ENCODE measurements at regions not wholly inside any gene's neighbourhood (a gene's known extent, or its start where the extent isn't known, plus 50 kb on each side); places are given as distances from the start of the nearest gene placed in this dataset.

- TF ChIP-seq CTCF (optimal IDR thresholded peaks at IDR 0.05 in 1 of 3, IDR thresholded peaks at IDR 0.05 in 1 of 3, conservative IDR thresholded peaks at IDR 0.05 in 1 of 3; ENCODE audit: extremely low read depth in 1 of 3, insufficient read depth in 2 of 3, low read length in 3 of 3) (no peak), EZH2 (IDR thresholded peaks at IDR 0.05; ENCODE audit: low read length) (no peak)
These were observed 111.6 kb downstream of the ZNF608 start for GRCh38 chr5:124634741-124635323.

Data from keratinocyte (primary cell).